Inflammatory macrophage treated with lipopolysaccharide for 1 hour (primary cell): ENCODE measurements at regions not wholly inside any gene's neighbourhood (a gene's known extent, or its start where the extent isn't known, plus 50 kb on each side); places are given as distances from the start of the nearest gene placed in this dataset.

Source experiments
- DNase-seq, 2 donors: peaks; one replicate each; pipeline ENCODE4 v3.0.0-alpha.2; 2020 to 2022

DNA sequence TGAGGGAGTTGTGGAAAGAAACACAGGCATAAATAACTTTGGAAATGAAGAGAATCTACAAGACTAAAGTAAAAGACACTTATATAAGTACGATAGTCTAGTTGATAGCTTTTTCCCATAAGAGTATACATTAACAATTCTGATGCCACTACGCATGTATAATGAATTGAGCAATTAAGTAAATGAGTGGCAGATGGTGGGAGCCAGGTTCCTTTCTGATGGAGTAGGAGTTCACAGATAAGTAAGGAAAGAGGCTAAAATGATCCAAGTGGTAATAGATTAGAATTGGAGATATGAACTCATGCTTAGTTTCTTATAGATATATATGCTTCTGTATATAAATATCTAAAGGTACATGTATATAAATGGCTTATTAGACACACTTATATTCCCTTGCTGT, 368.3 kb downstream of the FAM181B start:
- no peak for DNase-seq

DNA sequence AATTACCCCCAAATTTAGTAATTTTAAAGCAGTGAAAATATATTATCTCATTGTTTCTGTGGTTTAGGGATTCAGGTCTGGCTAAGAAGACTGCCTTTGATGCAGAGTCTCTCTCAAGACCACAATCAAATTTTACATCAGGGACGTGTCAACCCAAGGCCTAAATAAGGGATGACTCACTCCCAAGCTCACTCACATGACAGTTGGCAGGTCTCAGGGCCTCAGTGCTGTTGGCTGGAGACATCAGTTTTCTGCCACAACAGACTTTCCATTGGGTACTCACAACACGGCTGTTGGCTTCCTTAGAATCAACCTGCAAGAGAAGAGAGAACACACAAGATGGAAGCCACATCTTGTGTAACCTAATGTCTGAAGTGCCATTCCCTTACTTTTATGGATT, 377.3 kb downstream of the FAM181B start:
- no peak for DNase-seq

DNA sequence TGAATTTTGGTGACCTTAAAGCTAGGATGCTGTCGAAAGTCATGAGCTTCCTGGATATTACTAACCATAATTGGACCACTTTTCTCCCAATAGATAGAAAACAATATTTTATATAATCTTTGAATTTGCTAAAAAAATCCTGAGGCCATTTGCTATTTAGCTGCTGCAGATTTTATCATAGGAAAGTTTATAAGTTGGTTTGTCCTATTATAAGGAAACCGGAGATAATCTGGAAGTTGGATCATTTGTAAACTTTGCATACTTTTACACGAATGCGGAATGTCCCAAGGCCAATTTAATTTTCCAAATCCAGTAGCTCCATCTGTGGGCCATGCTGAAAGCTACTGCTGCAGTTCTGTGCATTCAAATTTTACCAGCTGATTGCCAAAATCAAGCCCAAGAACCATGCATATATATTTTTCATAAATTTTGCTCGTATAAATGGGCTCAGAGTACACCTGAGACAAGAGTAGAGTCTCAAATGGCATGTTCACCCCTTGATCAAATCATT, 378.3 kb downstream of the FAM181B start:
- no peak for DNase-seq

DNA sequence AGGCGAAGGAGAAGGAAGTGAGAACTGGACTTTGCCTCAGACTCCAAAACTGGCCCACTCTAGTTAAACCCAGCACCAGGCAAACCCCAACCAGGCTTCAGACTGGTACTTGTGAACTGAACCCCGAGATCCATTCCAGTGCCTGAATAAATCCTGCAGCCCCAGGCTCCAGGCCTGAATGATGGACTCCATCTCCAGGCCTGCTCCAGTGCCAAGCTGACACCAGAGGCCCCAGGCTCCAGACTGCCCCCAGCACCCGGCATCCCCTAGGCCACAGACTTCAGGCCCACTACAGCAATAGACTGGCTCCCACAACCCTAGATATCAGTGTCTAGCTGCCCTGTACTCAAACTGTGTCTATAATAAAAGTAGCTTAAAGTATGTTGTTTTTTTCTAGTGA, 406.8 kb downstream of the FAM181B start:
- no peak for DNase-seq

DNA sequence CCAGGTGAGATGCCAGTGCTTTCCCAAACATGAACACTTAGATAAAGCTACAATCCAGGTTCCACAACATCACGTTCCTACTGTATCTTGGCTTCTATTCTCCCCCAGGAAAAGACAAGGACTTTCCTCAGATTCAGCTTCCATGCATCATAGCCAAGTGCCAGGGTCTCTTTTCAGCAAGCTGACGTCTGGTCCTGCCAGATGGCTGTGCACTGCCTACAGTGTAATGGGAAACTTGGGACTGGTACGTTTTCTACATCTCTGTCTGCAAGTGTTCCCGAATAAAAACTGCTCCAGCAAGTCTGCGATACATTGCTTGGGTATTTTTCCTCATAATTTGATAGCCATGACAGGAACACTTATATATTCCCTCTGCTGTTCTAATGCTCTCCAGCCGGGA, 412.5 kb downstream of the FAM181B start:
- DNase-seq: no peak

DNA sequence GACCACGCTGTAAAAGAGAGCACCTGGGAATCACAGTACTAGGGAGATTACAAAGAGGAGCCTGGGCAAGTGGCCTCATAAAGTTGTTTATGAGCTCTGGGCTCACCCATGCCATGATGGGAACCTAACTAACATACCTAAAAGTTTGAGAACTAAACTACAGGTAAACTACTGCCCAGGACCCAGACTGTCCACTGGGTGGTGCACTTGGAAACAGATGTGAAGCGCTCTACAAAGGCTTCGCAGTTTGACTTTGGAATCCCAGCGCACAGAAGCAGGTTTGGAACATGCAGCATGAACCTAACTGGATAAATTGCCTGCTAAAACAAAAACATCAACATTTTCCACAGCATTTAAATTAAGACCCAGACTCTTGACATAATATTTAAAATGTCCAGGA, 418.6 kb downstream of the FAM181B start:
- DNase-seq: no peak

DNA sequence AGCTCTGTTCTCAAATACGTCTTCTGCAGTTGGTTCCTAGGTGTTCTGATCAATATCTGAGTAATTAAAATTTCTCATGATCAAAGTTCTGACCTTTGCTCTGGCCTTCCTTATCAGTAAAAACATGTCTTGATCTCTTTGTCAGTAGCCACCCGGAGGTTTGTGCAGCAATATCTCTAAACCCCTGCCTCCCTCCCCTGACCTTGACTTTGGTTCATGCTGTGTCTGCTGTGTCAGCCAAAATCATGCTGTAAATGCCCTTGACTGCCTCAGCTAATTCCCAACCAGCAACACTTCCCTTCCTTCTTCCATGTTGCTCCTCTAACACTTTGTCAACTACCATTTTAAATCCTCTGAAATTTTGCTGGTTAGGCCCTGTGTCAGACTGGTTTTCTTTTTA, 424.7 kb downstream of the FAM181B start:
- no peak for DNase-seq

DNA sequence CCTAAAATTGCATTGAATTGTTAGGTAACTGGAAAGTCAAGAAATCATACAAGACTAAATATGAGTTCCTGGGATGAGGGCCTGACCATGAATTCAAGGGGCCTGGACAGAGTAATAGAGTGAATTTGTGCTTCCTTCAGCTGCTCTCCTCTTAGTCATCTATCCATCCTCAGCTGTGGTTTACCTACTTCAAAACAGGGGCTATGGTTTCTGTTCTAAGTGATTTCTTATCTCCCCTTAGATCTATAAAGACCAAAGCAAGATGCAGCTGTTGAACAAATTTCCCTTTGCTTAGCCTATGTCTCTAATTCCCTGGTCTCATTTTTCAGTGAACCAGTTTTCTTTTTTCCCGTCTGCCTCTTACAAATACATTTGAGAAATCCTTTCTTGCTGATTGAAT, 428.5 kb downstream of the FAM181B start:
- no peak for DNase-seq

DNA sequence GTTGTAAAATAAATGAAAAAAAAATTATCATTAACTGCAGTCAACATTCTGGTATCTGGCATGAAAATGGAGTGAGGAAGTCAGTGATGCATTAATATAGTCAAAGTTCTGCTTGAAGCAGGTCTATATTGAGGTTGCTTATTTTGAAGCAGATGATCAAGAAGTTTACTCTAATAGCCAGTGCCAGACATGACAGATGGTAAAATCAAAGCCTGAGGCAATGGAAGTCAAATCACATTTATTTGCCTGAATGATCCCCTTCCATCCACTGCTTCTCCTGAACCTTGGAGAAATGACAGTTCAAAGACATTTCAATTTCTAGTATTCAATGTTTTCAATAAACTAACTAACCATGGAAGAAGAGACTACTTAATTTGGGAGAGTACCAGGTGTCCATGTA, 430.0 kb downstream of the FAM181B start:
- DNase-seq: no peak

DNA sequence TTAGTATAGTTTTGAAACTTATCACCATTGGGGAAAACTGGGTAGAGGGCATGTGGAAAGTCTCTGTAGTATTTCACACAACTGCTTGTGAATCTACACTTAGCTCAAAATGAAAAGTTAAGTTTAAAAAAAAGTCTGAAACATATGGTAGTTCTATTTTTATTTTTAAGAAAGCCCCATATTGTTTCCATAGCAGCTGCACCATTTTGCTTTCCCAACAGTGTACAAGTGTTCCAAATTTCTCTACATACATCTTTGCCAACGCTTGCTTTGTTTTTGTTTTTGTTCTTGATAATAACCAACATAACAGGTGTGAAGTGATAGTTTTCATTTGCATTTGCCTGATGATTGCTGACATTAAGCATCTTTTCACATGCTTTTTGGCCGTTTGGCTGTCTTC, 445.2 kb downstream of the FAM181B start:
- DNase-seq: no peak

DNA sequence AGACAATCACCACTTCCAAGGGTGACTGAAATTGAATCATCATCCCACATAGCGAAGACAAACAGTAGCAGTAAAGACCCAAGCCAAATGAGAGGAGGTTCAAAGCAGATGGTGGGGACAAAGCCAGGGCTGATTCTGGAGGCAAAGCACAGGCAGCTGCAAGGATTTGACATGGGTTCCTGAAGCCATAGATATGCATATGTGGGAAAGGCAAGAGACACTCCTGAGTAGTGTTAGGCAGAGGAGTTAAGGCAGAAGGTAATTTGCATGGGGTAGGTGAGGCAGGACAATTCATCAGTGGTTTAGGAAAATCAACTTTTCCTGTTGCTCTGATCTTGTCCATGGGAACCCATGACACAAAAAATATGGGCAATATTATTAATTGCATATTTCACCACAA, 462.8 kb downstream of the FAM181B start:
- no peak for DNase-seq

DNA sequence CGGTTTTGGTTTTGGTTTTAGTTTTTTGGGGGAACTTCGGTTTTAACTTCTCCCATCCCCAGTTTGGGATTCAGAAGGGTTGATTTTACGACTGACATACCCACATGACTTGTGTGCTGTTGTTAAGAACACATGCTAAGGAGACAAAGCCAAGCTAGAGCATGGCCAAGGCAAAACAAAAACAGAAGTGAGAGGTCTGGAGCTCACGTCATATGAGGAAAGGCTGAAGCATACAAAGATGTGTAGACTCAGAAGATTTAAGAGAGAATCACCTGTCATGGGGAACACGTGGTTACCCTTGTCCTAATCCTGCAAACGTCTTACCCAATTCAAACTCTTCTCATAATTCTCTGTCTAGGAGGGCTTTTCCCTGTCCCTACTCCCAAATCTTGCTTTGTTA, 465.0 kb downstream of the FAM181B start:
- no peak for DNase-seq

DNA sequence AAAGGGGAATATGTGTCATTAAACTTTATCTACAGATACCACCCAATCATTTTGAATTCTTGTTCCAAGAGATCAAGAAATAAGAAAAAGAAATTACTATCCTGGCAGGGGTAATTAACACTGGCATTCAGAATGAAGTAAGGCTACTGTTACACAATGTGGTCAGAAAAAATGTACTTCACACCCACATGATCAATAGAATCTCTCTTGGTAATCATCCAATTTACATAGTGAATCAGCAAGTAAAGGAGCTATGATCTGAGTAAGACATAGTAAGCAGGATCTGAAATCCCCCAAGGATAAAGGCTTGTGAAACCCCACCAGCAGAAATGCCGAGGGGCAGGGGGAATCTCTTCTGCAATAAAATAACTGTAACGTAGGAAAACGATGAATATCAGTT, 466.5 kb downstream of the FAM181B start:
- no peak for DNase-seq

DNA sequence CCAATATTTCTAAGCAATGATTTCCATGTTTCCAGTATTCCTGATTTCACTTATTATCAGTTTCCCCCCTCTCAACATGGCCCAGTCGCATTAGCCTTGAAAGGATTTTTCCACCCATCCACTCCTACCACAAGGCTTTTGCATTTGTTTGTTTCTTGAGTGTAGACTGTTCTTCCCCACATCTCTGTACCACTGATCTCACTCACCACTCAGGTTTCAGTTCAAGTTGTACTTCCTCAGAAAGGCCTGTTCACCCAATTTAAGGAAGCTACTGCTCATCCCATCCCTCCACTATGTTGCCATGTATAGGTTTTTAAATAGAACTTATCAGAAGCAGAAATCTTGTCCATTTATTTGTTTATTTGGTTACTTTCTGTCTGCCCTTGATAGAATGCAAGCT, 472.3 kb downstream of the FAM181B start:
- DNase-seq: no peak

DNA sequence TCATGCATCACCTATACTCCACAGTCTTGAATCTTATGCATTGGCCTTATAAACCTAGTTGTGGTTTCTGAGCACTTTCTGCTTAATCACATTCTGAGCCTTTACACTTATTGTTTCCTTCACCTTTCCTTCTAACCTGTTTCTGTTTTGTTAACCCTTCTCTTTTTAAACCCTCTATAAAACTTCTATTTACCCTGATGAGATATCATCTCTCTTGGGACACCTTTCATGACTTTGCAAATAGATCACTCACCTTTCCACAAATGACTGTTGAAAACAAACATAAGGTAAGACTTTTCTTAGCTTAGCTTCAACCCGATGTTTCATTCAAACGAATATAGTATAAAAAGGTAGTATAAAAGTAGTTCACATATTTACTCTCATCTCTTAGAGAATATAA, 483.6 kb downstream of the FAM181B start:
- DNase-seq: no peak

DNA sequence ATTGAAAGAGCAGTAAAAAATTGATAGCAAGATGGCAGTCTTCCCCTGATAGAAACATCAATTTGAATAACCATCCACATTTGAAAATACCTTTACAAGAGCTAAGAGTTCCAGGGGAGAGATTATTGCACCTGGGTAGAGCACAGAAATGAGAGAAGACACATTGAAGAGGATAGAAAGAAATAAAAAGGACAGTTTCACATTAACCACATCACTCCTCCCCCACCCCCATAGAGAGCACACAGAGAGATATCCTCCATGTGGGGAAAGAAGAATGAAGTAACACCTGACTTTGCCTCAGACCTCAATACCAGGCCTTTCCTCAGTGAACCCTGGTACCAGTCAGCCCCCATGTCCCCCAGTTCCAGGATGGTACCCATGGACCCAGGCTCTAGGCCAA, 486.7 kb downstream of the FAM181B start:
- DNase-seq: no peak

DNA sequence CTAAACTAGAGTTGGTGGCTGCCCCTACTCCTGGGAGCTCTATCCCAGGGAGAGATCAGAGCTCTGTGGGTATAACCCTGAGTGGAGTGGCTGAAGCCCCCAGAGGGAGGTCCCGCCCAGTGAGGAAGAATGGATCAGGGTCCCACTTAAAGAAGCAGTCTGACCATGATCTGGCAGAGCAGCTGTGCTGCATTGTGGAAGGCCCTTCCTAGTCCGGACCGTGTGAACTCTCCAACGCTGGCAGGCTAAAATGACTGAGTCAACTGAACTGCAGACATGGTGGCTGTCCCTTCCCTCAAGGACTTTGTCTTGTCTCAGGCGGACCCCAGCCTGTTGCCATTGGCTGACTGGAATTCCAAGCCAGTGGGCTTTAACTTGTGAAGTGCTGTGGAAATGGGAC, 494.2 kb downstream of the FAM181B start:
- no peak for DNase-seq

DNA sequence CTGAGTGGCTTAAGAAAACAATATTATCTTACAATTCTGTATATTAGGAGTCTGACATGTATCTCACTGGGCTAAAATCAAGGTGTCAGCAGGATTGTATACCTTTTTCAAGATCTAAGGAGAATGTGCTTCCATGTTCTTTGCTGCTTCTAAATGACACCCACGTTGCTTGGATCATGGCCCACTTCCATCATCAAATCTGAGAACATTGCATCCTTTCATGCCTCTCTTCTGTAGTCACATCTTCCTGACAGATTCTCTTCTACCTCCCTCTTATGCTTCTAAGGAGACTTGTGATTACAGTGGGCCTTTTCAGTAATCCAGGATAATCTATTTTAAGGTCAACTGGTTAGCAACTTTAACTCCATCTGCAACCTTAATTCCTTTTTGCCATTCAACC, 499.4 kb downstream of the FAM181B start:
- DNase-seq: no peak

DNA sequence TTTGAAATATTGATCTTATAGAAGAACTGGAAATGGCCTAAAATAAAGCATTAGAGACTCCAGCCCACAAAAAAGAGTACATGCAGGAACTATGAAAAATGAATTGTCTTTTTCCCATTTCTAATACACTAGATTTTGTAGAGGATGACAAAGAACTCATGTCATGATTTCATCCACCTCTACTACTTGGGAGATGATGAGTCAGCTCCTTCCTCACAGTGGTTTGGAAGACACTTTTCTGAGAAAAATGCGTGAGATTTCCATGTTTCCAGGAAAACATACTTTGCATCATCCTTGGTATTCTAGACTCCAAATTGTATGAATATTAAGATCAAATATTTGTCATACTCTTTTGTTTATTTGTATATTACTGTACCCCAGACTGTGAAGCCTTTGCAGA, 500.5 kb downstream of the FAM181B start:
- DNase-seq: no peak

DNA sequence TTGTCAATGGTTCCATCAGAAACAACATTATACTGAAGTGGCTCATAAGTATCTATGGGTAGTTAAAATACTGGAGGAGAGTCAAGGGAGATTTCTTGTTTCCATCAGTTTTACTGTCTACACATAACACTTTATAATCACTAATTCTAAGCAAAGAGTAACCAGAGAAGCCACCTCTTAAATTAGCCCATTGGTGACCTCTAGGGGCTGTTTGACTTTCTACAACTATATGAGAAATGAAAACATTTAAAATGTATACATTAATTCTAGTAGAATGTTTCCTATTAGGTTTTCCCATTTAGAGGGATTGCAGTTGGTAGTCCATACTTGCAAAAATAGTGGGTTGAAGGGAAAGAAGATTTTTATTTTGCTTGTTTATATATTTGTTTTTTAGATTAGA, 504.3 kb downstream of the FAM181B start:
- DNase-seq: no peak

DNA sequence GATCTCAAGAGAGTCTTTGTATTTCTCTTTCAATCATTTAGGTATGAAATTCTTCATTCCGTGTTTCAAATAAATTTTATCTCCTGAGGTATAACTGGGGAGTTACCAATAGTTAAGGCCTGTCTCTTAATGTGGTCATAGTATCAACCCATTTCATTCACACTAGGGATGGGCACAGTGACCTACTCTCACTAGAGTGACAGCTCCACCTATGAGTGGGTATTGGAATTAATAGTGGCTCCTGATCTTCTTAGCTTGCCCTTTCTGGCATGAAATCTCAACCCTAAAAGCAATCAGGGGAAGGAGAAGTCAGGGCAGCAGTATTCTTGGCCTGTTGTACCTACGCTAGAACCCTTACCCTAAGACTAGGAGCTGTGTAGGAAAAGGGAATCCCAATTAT, 507.7 kb downstream of the FAM181B start:
- DNase-seq: no peak

DNA sequence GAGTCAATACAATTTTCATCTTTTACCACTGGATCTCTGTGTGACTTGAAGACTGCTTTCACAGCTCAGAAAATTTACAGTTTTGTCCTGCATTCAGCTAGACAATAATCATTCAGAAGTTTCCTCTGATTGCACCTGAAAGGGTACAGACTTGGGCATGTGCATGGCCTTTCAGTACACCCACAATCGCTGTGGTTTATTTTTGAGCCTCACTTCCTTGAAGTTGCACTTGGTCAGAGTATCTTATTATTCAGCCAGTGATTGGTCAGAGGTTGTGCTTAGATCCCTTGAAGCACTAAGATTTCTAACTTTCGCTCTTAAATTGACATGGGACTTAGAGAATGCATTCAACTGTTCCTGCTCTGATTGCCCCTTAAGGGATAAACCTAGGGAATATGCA, 508.2 kb downstream of the FAM181B start:
- DNase-seq: no peak

DNA sequence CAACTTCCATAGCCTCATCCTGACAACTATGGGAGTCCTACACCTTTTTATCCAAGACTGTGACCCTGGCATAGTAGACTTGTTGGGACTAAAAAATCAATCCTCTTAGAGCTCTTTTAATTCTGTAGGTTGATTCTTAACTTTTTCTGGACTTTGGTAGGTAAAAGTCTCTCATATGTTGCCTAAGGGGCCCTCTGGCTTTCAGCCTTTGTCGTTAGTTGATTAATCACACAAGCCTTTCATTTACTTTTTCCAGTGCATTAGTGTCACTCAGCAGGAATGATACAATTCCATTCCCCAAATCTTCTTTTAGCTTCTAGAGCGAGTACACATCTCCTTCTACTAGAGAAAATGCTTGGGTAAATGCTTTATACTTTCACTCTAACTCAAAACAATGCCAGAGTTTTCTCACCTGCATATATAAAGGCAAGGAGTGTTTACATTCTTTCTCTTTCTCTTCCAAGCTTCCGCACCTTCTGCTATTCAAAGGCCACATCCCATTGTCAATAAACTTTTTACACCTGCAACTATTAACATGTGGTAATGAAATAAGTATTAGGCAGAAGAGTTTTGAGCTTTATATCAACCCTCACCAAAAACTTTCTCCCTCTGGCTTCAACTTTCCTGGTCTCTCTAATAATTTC, 516.6 kb downstream of the FAM181B start:
- no peak for DNase-seq

DNA sequence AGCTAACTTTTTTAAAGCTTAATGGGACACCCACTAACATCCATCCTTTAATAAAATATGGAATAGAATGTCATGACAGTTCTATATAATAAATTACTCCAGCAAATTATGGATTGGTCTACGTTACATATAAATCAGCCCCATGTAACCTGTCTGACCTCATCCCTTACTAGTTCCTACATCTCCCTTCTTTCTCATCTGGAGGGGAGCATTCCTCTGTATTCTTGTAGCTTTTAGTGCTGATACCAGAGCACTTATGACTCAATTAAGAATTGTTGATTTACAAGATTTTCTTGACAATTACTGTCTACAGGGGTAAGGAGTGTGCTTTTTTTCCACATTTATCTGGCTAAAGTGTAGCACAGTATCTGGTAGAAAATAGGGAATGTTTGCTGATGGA, 523.7 kb downstream of the FAM181B start:
- DNase-seq: no peak

DNA sequence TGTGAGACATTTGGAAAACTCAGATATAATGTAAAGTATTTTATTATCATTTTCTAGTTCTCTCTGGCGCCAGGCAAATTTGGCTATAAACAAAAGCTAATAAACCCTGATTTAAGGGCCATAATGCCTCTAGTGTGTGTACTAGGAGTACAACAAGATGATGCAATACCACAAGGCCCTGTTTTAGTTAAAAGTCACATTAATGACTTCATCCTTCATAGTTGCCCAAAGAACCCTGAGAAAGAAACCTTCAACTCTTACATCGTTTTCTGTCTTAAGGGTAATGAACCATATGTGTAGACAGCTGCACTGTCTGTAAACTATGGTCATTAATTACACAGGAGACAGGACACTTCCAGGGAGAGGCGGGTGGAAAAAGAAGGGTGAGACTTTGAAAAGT, 538.4 kb downstream of the FAM181B start:
- no peak for DNase-seq

DNA sequence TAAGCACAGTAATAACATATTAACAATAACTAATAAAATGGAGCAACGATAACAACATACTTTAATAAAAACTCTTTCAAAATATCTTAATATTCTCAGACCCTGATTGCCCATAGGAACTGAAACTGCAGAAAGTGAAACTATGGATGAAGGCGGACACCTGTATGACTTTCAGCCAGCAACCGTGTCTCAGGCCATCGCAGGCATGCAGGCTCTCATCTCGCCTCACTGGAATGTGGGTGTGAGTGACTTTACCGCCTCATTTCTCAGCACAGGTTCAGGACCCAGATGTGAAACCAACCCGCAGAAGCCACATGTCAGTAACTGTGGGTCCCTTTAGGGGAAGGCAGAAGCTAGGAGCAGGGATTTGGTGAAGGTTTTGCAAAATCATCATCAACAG, 539.1 kb downstream of the FAM181B start:
- no peak for DNase-seq
